GM12878 (cell line): ENCODE measurements at regions not wholly inside any gene's neighbourhood (a gene's known extent, or its start where the extent isn't known, plus 50 kb on each side); places are given as distances from the start of the nearest gene placed in this dataset.

Experiments used
- ATAC-seq: fragments of 200-7000 bp; cut with Tn5 transposase; 3 replicates; pipeline ENCODE4 v1.9.1; 2020; ENCODE audit warnings: mild to moderate bottlenecking, moderate library complexity
- BruUV-seq: library from RNA; stranded (reverse); fragments of 400-500 nt; replicated peaks from 2 replicates; lab custom pipeline; 2021; lab: Mats Ljungman, UMichigan
- CTCF ChIA-PET: fragments of 300-600 bp; sonication (Branson Sonifier 250); formaldehyde crosslinking; extraction: SDS; loops from one replicate; lab custom pipeline; 2021; ENCODE audit warnings: inconsistent platforms; lab: Yijun Ruan, JAX
- POLR2A ChIA-PET: fragments of 350-600 bp; formaldehyde crosslinking; extraction: SDS; loops from one replicate; lab custom pipeline; 2021; ENCODE audit warnings: inconsistent platforms; lab: Charles Lee
- RAD21 ChIA-PET: fragments of 300-600 bp; sonication (Branson Sonifier 250); formaldehyde crosslinking; loops from one replicate; lab custom pipeline; 2023; ENCODE audit warnings: antibody characterized with exemption; ENCODE audit not compliant: unreplicated experiment; lab: Charles Lee
- SMC1A ChIA-PET: fragments of 300-600 bp; sonication (Branson Sonifier 250); formaldehyde crosslinking; loops from one replicate; lab custom pipeline; 2023; ENCODE audit not compliant: unreplicated experiment, uncharacterized antibody; lab: Charles Lee
- DNase-seq: peaks from one replicate; pipeline ENCODE4 v3.0.0-alpha.2; 2011; ENCODE audit warnings: low read depth, low spot score
- FAIRE-seq: peaks from 3 replicates; lab custom pipeline; 2011; peaks lifted over from hg19 to GRCh38; lab: Jason Lieb, UNC
- H2AFZ ChIP-seq: 2 replicates; pipeline ENCODE4 v1.6.0; 2011; ENCODE audit warnings: low read depth, low read length, control low read depth; ENCODE audit not compliant: control insufficient read depth
- H3K27ac ChIP-seq: 2 replicates; pipeline ENCODE4 v1.5.1; 2011; ENCODE audit warnings: control low read depth; ENCODE audit not compliant: control insufficient read depth, insufficient read depth
- H3K27me3 ChIP-seq, 2 experiments: replicated peaks in 1 of 2; 2 replicates each; pipeline versions ENCODE4 v1.6.0 to v1.6.1; 2011; ENCODE audit warnings: low read length in 1 of 2; ENCODE audit not compliant: control insufficient read depth in 2 of 2, insufficient read depth in 2 of 2
- H3K36me3 ChIP-seq, 2 experiments: 2 replicates each; pipeline ENCODE4 v1.5.1; 2011; ENCODE audit warnings: low read length in 1 of 2; ENCODE audit not compliant: control insufficient read depth in 2 of 2, insufficient read depth in 2 of 2
- H3K4me1 ChIP-seq: 2 replicates; pipeline ENCODE4 v1.6.1; 2011; ENCODE audit warnings: mild to moderate bottlenecking, low read length, moderate library complexity, mixed read lengths; ENCODE audit not compliant: control insufficient read depth, insufficient read depth
- H3K4me2 ChIP-seq: 2 replicates; pipeline ENCODE4 v1.6.0; 2011; ENCODE audit warnings: control low read depth; ENCODE audit not compliant: control insufficient read depth, insufficient read depth
- H3K4me3 ChIP-seq: fragments of 200-600 bp; sonication (generic); 2 replicates; pipeline ENCODE4 v1.5.1; 2016
- H3K79me2 ChIP-seq: 2 replicates; pipeline ENCODE4 v1.6.0; 2011; ENCODE audit warnings: low read length; ENCODE audit not compliant: control insufficient read depth, insufficient read depth
- H3K9ac ChIP-seq: 2 replicates; pipeline ENCODE4 v1.8.0; 2011; ENCODE audit warnings: low read length, control low read depth, mixed read lengths; ENCODE audit not compliant: control insufficient read depth, insufficient read depth
- H3K9me3 ChIP-seq: replicated peaks from 3 replicates; pipeline ENCODE4 v1.5.1; 2011; ENCODE audit warnings: mild to moderate bottlenecking, low read length; ENCODE audit not compliant: control insufficient read depth, insufficient read depth
- H4K20me1 ChIP-seq: 2 replicates; pipeline ENCODE4 v1.6.0; 2011; ENCODE audit not compliant: control insufficient read depth, insufficient read depth
- BACH1 ChIP-seq: fragments of 450-650 bp; IDR thresholded peaks from 2 replicates; pipeline ENCODE4 v1.6.1; 2017; ENCODE audit warnings: mild to moderate bottlenecking, borderline replicate concordance
- CREB1 ChIP-seq: IDR thresholded peaks from 2 replicates; pipeline ENCODE4 v1.6.1; 2012; ENCODE audit warnings: low read depth, mild to moderate bottlenecking, inconsistent platforms
- E2F4 ChIP-seq: IDR thresholded peaks from 2 replicates; pipeline ENCODE4 v1.6.1; 2012; ENCODE audit warnings: low read depth, low read length, improper control_type of control experiment
- MYB ChIP-seq: fragments of 150-350 bp; IDR thresholded peaks from 2 replicates; pipeline ENCODE4 v1.6.1; 2014; ENCODE audit warnings: mild to moderate bottlenecking, low read depth, low read length, borderline replicate concordance
- PAX5 ChIP-seq: IDR thresholded peaks from 2 replicates; pipeline ENCODE4 v1.6.1; 2011; ENCODE audit warnings: low read depth, low read length, borderline replicate concordance
- USF1 ChIP-seq: IDR thresholded peaks from 2 replicates; pipeline ENCODE4 v1.6.1; 2011; ENCODE audit warnings: borderline replicate concordance, low read depth, mild to moderate bottlenecking, moderate library complexity, mixed read lengths, low read length; ENCODE audit not compliant: insufficient read depth; ENCODE audit errors: extremely low read length
- WGBS: methylation state at CpG from one replicate; pipeline ENCODE4 v1.1.6; 2016; ENCODE audit warnings: low lambda C conversion rate; ENCODE audit not compliant: insufficient replicate concordance, insufficient coverage; ENCODE audit errors: missing lambda C conversion rate; 5-methylcytosine and 5-hydroxymethylcytosine counted together
- in situ Hi-C: fragments of 300-500 bp; cut with MboI; formaldehyde crosslinking; loops from 9 replicates; pipeline ENCODE4 v1.14.3; 2018; ENCODE audit warnings: mixed read lengths
- intact Hi-C: fragments of 100-400 bp; cut with micrococcal nuclease; formaldehyde crosslinking; loops from one replicate; pipeline ENCODE4 v1.14.2; 2022; ENCODE audit not compliant: unreplicated experiment

GRCh38 chr7:80403686-80404241 is 108.1 kb downstream of the GNAT3 start:
- TF ChIP-seq USF1: no peak
- TF ChIP-seq MYB: no peak
- no peak for TF ChIP-seq BACH1
- TF ChIP-seq PAX5: no peak
- TF ChIP-seq CREB1: no peak
- TF ChIP-seq E2F4: no peak
- DNase-seq (no peak), ATAC-seq (no peak), FAIRE-seq (no peak)
- intact Hi-C loops: no loop called here
- Histone ChIP-seq H3K79me2 (no peaks in the 10 kb centered on the region), H3K4me3 (no peak overlapping the region), H3K4me2 (no peak overlapping the region), H3K9ac (no peak overlapping the region), H3K4me1 (no peaks in the 10 kb centered on the region), H3K9me3 (no peaks in the 10 kb centered on the region), H2AFZ (no peak overlapping the region), H3K36me3 (no peaks in the 10 kb centered on the region), H3K27me3 (no peaks in the 10 kb centered on the region), H3K27ac (no peak overlapping the region), H4K20me1 (no peaks in the 10 kb centered on the region)
- ChIA-PET SMC1A (no interaction called here), CTCF (no interaction called here), RAD21 (no interaction called here), POLR2A (no interaction called here)
- no TSS peak for BruUV-seq
- 0% methylated on average over 1 of the region's 1 CpG for WGBS
- in situ Hi-C loops: no loop called here
